ENCODE measurements at regions not wholly inside any gene's neighbourhood (a gene's known extent, or its start where the extent isn't known, plus 50 kb on each side); places are given as distances from the start of the nearest gene placed in this dataset.

- BruUV-seq (replicated peaks) = no TSS peak
- ChIA-PET POLR2A (ENCODE audit: unreplicated experiment) (no interaction called here), CTCF (no interaction called here)
Measured at GRCh38 chr12:4168036-4168435, 105.5 kb upstream of the CCND2 start.

GRCh38 chr12:4164559-4165558 lies 108.7 kb upstream of the CCND2 start:
- no peak for TF ChIP-seq EZH2 (IDR thresholded peaks at IDR 0.05; ENCODE audit: low read depth)
- DNase-seq = no peak
- Histone ChIP-seq H3K27ac (no peak overlapping the region), H3K4me2 (no peak overlapping the region), H2AFZ (no peak overlapping the region), H3K36me3 (ENCODE audit: low read depth) (no peaks in the 10 kb centered on the region), H3K4me1 (replicated peaks; ENCODE audit: insufficient read depth) (no peaks in the 10 kb centered on the region), H3K27me3 (ENCODE audit: insufficient read depth, low read depth) (peaks cover 66% of the 10 kb centered on the region), H3F3A (ENCODE audit: insufficient read depth, low read depth) (no peaks in the 10 kb centered on the region), H4K20me1 (ENCODE audit: insufficient read depth) (no peaks in the 10 kb centered on the region), H3K9me3 (ENCODE audit: insufficient read depth, low read depth) (no peaks in the 10 kb centered on the region), H3K79me2 (ENCODE audit: low read depth) (no peaks in the 10 kb centered on the region), H3K9me2 (ENCODE audit: insufficient read depth) (no peaks in the 10 kb centered on the region), H3K4me3 (no peak overlapping the region)
- CTCF ChIA-PET = interaction anchor here (0.7 kb wide), 1 partner anchor 483 kb away, joined by 5 read pairs; no protein-coding TSS in a partner anchor
- intact Hi-C loops (cut with micrococcal nuclease; ENCODE audit: unreplicated experiment) = no loop called here
- BruUV-seq (replicated peaks) = no TSS peak
- POLR2A ChIA-PET (ENCODE audit: unreplicated experiment) = no interaction called here

More at GRCh38 chr12:4168036-4168435, 105.5 kb upstream of the CCND2 start:
- TF ChIP-seq EZH2 (IDR thresholded peaks at IDR 0.05; ENCODE audit: low read depth) (no peak), CTCF (conservative IDR thresholded peaks at IDR 0.05) (no peak)
- Histone ChIP-seq H3K9me2 (ENCODE audit: insufficient read depth) (no peaks in the 10 kb centered on the region), H3K27me3 (ENCODE audit: insufficient read depth, low read depth) (peaks cover 55% of the 10 kb centered on the region), H3K79me2 (ENCODE audit: low read depth) (no peaks in the 10 kb centered on the region), H3K4me1 (replicated peaks; ENCODE audit: insufficient read depth) (no peaks in the 10 kb centered on the region), H3K36me3 (ENCODE audit: low read depth) (no peaks in the 10 kb centered on the region), H3K4me2 (no peak overlapping the region), H3K9me3 (ENCODE audit: insufficient read depth, low read depth) (no peaks in the 10 kb centered on the region), H3K4me3 (no peak overlapping the region), H2AFZ (no peak overlapping the region), H3F3A (ENCODE audit: insufficient read depth, low read depth) (no peaks in the 10 kb centered on the region), H3K27ac (no peak overlapping the region), H4K20me1 (ENCODE audit: insufficient read depth) (no peaks in the 10 kb centered on the region)
- intact Hi-C loops (cut with micrococcal nuclease; ENCODE audit: unreplicated experiment) = no loop called here
- no peak for DNase-seq

GRCh38 chr12:4164188-4164558 lies 109.4 kb upstream of the CCND2 start:
- Histone ChIP-seq H3F3A (ENCODE audit: insufficient read depth, low read depth) (no peaks in the 10 kb centered on the region), H4K20me1 (ENCODE audit: insufficient read depth) (no peaks in the 10 kb centered on the region), H3K4me2 (no peak overlapping the region), H3K36me3 (ENCODE audit: low read depth) (no peaks in the 10 kb centered on the region), H3K27me3 (ENCODE audit: insufficient read depth, low read depth) (peaks cover 72% of the 10 kb centered on the region), H3K4me1 (replicated peaks; ENCODE audit: insufficient read depth) (no peaks in the 10 kb centered on the region), H3K27ac (no peak overlapping the region), H3K4me3 (no peak overlapping the region), H3K9me3 (ENCODE audit: insufficient read depth, low read depth) (no peaks in the 10 kb centered on the region), H2AFZ (no peak overlapping the region), H3K79me2 (ENCODE audit: low read depth) (no peaks in the 10 kb centered on the region), H3K9me2 (ENCODE audit: insufficient read depth) (no peaks in the 10 kb centered on the region)
- intact Hi-C loops (cut with micrococcal nuclease; ENCODE audit: unreplicated experiment) = no loop called here
- no peak for DNase-seq
- BruUV-seq (replicated peaks) = no TSS peak
- POLR2A ChIA-PET (ENCODE audit: unreplicated experiment) = no interaction called here
- CTCF ChIA-PET = interaction anchor here (0.7 kb wide), 1 partner anchor 482 kb away, joined by 5 read pairs; no protein-coding TSS in a partner anchor
- TF ChIP-seq EZH2 (IDR thresholded peaks at IDR 0.05; ENCODE audit: low read depth) (no peak), CTCF (conservative IDR thresholded peaks at IDR 0.05) (no peak)

Measured in PC-9 (cell line).